GM23338 (cell line): ENCODE measurements at regions not wholly inside any gene's neighbourhood (a gene's known extent, or its start where the extent isn't known, plus 50 kb on each side); places are given as distances from the start of the nearest gene placed in this dataset.

ENCODE experiments used
- ATAC-seq: fragments of 200-7000 bp; cut with Tn5 transposase; 3 replicates; pipeline ENCODE4 v1.9.1; 2020
- DNase-seq: peaks from one replicate; pipeline ENCODE4 v3.0.0-alpha.2; 2015; ENCODE audit warnings: low spot score
- H2AFZ ChIP-seq: fragments of 200-600 bp; sonication (generic); 2 replicates; pipeline ENCODE4 v1.8.0; 2016; ENCODE audit warnings: antibody characterized with exemption, mild to moderate bottlenecking, moderate library complexity
- H3F3A ChIP-seq: fragments of 200-600 bp; sonication (generic); replicated peaks from 2 replicates; pipeline ENCODE4 v1.8.0; 2017; ENCODE audit warnings: antibody characterized with exemption, mixed run types, low read depth
- H3K27ac ChIP-seq: fragments of 200-600 bp; sonication (generic); 2 replicates; pipeline ENCODE4 v1.6.1; 2016; ENCODE audit warnings: low read depth
- H3K27me3 ChIP-seq: fragments of 200-600 bp; sonication (generic); 2 replicates; pipeline ENCODE4 v1.8.0; 2016; ENCODE audit warnings: mild to moderate bottlenecking, mixed run types, moderate library complexity; ENCODE audit not compliant: insufficient read depth
- H3K36me3 ChIP-seq: fragments of 200-600 bp; sonication (generic); 2 replicates; pipeline ENCODE4 v1.8.0; 2016; ENCODE audit warnings: mild to moderate bottlenecking; ENCODE audit not compliant: insufficient read depth
- H3K4me1 ChIP-seq: fragments of 200-600 bp; sonication (generic); 2 replicates; pipeline ENCODE4 v1.8.0; 2016; ENCODE audit warnings: mild to moderate bottlenecking, moderate library complexity; ENCODE audit not compliant: insufficient read depth
- H3K4me2 ChIP-seq: fragments of 200-600 bp; sonication (generic); 2 replicates; pipeline ENCODE4 v1.7.1; 2017; ENCODE audit warnings: mixed run types
- H3K4me3 ChIP-seq: fragments of 200-600 bp; sonication (generic); 2 replicates; pipeline ENCODE4 v1.6.1; 2016; ENCODE audit warnings: mixed run types
- H3K79me2 ChIP-seq: fragments of 200-600 bp; sonication (generic); replicated peaks from 2 replicates; pipeline ENCODE4 v1.8.0; 2017; ENCODE audit warnings: mild to moderate bottlenecking; ENCODE audit not compliant: insufficient read depth
- H3K9me2 ChIP-seq: fragments of 200-600 bp; sonication (generic); 2 replicates; pipeline ENCODE4 v1.8.0; 2017; ENCODE audit not compliant: insufficient read depth
- H4K20me1 ChIP-seq: fragments of 200-600 bp; sonication (generic); replicated peaks from 2 replicates; pipeline ENCODE4 v1.8.0; 2017; ENCODE audit warnings: mild to moderate bottlenecking; ENCODE audit not compliant: insufficient read depth
- H3K27ac Mint-ChIP-seq: 2 replicates; pipeline ENCODE4 v1.8.0; 2020; ENCODE audit warnings: inconsistent platforms, mild to moderate bottlenecking, moderate library complexity, mixed read lengths
- H3K27me3 Mint-ChIP-seq: 3 replicates; pipeline ENCODE4 v1.8.0; 2022; ENCODE audit warnings: low read depth, mild to moderate bottlenecking, moderate library complexity, mixed read lengths, inconsistent platforms; ENCODE audit not compliant: insufficient read depth, poor library complexity
- H3K36me3 Mint-ChIP-seq: 3 replicates; pipeline ENCODE4 v1.8.0; 2021; ENCODE audit warnings: low read depth, mild to moderate bottlenecking, inconsistent platforms, moderate library complexity, mixed read lengths
- H3K4me1 Mint-ChIP-seq: 3 replicates; pipeline ENCODE4 v1.8.0; 2020; ENCODE audit warnings: mild to moderate bottlenecking, inconsistent platforms, mixed read lengths
- H3K4me3 Mint-ChIP-seq: 3 replicates; pipeline ENCODE4 v1.8.0; 2021; ENCODE audit warnings: moderate library complexity, mild to moderate bottlenecking, inconsistent platforms, mixed read lengths
- H3K9me3 Mint-ChIP-seq: 3 replicates; pipeline ENCODE4 v1.8.0; 2020; ENCODE audit warnings: moderate library complexity, mild to moderate bottlenecking, inconsistent platforms, mixed read lengths
- CREB1 ChIP-seq: fragments of 250-450 bp; sonication (Bioruptor Pico); IDR thresholded peaks from 2 replicates; pipeline ENCODE4 v1.5.0; 2020; ENCODE audit warnings: low read depth, mild to moderate bottlenecking, moderate library complexity
- EZH2 ChIP-seq: fragments of 200-600 bp; sonication (generic); IDR thresholded peaks from one replicate; pipeline ENCODE4 v1.8.0; 2017; ENCODE audit warnings: antibody characterized with exemption, mild to moderate bottlenecking, low read depth; ENCODE audit not compliant: unreplicated experiment
- EZH2phosphoT487 ChIP-seq: fragments of 200-600 bp; sonication (generic); IDR thresholded peaks from one replicate; pipeline ENCODE4 v1.8.1; 2018; ENCODE audit warnings: antibody characterized with exemption; ENCODE audit not compliant: unreplicated experiment
- JUNB ChIP-seq: IDR thresholded peaks from one replicate; pipeline ENCODE4 v1.6.1; 2016; ENCODE audit warnings: antibody characterized with exemption; ENCODE audit not compliant: unreplicated experiment
- NANOG ChIP-seq: IDR thresholded peaks from 2 replicates; pipeline ENCODE4 v1.6.1; 2016; ENCODE audit warnings: antibody characterized with exemption, borderline replicate concordance
- POLR2AphosphoS5 ChIP-seq: IDR thresholded peaks from 2 replicates; pipeline ENCODE4 v1.6.1; 2016; ENCODE audit warnings: antibody characterized with exemption, low read depth
- STAT1 ChIP-seq: IDR thresholded peaks from one replicate; pipeline ENCODE4 v1.6.1; 2016; ENCODE audit warnings: antibody characterized with exemption; ENCODE audit not compliant: unreplicated experiment
- ZNF114 ChIP-seq: fragments of 250-450 bp; sonication (Bioruptor Pico); IDR thresholded peaks from 2 replicates; pipeline ENCODE4 v1.5.0; 2020; ENCODE audit warnings: mild to moderate bottlenecking, moderate library complexity
- ZNF331 ChIP-seq: fragments of 250-450 bp; sonication (Bioruptor Pico); IDR thresholded peaks from 2 replicates; pipeline ENCODE4 v1.5.0; 2020; ENCODE audit warnings: low read depth, mild to moderate bottlenecking, moderate library complexity
- TF ChIP-seq, protein P1 (sequence below), 2 experiments: fragments of 200-600 bp in 1 of 2; sonication (generic) in 1 of 2; conservative IDR thresholded peaks; 2 replicates each; pipeline versions ENCODE4 v1.5.1 to v1.6.1; 2016 to 2017; ENCODE audit warnings: antibody characterized with exemption in 2 of 2, low read depth in 2 of 2, mild to moderate bottlenecking in 2 of 2, moderate library complexity in 1 of 2
- TF ChIP-seq, protein P2 (sequence below): fragments of 250-450 bp; sonication (Bioruptor Pico); IDR thresholded peaks from 2 replicates; pipeline ENCODE4 v1.5.0; 2020; ENCODE audit warnings: mild to moderate bottlenecking, moderate library complexity
- TF ChIP-seq, protein P3 (sequence below): IDR thresholded peaks from 2 replicates; pipeline ENCODE4 v1.6.1; 2016; ENCODE audit warnings: antibody characterized with exemption

DNA sequence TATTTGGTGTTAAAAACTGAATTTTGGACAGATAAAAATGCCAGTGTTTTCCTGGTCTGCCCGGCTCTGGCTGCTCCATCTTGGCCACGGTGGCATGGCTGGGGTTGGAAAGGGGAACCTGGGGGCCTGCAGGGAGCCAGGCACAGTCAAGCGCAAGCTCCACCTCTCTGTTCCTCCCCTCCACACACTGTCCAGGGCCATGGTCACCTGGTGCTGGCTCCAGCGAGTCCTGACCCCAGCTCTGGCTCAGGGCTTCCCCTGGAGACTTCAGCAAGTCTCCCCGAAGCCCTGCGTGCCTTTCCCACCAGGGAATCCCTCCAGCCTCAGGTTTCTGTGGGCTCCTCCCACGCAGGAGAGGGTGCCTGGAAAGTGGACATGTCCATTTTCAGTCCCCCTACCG, 298.5 kb downstream of the QKI start:
- H3K9me2 ChIP-seq = no peaks in the 10 kb centered on the region
- H3K27ac ChIP-seq = no peak overlapping the region
- no peak overlapping the region for H3K4me2 ChIP-seq
- no peak overlapping the region for H3K4me3 ChIP-seq
- TF ChIP-seq, protein P1, sequence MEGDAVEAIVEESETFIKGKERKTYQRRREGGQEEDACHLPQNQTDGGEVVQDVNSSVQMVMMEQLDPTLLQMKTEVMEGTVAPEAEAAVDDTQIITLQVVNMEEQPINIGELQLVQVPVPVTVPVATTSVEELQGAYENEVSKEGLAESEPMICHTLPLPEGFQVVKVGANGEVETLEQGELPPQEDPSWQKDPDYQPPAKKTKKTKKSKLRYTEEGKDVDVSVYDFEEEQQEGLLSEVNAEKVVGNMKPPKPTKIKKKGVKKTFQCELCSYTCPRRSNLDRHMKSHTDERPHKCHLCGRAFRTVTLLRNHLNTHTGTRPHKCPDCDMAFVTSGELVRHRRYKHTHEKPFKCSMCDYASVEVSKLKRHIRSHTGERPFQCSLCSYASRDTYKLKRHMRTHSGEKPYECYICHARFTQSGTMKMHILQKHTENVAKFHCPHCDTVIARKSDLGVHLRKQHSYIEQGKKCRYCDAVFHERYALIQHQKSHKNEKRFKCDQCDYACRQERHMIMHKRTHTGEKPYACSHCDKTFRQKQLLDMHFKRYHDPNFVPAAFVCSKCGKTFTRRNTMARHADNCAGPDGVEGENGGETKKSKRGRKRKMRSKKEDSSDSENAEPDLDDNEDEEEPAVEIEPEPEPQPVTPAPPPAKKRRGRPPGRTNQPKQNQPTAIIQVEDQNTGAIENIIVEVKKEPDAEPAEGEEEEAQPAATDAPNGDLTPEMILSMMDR (conservative IDR thresholded peaks at IDR 0.05; ENCODE audit: low read depth in 2 of 2) = no peak
- TF ChIP-seq, protein P2, sequence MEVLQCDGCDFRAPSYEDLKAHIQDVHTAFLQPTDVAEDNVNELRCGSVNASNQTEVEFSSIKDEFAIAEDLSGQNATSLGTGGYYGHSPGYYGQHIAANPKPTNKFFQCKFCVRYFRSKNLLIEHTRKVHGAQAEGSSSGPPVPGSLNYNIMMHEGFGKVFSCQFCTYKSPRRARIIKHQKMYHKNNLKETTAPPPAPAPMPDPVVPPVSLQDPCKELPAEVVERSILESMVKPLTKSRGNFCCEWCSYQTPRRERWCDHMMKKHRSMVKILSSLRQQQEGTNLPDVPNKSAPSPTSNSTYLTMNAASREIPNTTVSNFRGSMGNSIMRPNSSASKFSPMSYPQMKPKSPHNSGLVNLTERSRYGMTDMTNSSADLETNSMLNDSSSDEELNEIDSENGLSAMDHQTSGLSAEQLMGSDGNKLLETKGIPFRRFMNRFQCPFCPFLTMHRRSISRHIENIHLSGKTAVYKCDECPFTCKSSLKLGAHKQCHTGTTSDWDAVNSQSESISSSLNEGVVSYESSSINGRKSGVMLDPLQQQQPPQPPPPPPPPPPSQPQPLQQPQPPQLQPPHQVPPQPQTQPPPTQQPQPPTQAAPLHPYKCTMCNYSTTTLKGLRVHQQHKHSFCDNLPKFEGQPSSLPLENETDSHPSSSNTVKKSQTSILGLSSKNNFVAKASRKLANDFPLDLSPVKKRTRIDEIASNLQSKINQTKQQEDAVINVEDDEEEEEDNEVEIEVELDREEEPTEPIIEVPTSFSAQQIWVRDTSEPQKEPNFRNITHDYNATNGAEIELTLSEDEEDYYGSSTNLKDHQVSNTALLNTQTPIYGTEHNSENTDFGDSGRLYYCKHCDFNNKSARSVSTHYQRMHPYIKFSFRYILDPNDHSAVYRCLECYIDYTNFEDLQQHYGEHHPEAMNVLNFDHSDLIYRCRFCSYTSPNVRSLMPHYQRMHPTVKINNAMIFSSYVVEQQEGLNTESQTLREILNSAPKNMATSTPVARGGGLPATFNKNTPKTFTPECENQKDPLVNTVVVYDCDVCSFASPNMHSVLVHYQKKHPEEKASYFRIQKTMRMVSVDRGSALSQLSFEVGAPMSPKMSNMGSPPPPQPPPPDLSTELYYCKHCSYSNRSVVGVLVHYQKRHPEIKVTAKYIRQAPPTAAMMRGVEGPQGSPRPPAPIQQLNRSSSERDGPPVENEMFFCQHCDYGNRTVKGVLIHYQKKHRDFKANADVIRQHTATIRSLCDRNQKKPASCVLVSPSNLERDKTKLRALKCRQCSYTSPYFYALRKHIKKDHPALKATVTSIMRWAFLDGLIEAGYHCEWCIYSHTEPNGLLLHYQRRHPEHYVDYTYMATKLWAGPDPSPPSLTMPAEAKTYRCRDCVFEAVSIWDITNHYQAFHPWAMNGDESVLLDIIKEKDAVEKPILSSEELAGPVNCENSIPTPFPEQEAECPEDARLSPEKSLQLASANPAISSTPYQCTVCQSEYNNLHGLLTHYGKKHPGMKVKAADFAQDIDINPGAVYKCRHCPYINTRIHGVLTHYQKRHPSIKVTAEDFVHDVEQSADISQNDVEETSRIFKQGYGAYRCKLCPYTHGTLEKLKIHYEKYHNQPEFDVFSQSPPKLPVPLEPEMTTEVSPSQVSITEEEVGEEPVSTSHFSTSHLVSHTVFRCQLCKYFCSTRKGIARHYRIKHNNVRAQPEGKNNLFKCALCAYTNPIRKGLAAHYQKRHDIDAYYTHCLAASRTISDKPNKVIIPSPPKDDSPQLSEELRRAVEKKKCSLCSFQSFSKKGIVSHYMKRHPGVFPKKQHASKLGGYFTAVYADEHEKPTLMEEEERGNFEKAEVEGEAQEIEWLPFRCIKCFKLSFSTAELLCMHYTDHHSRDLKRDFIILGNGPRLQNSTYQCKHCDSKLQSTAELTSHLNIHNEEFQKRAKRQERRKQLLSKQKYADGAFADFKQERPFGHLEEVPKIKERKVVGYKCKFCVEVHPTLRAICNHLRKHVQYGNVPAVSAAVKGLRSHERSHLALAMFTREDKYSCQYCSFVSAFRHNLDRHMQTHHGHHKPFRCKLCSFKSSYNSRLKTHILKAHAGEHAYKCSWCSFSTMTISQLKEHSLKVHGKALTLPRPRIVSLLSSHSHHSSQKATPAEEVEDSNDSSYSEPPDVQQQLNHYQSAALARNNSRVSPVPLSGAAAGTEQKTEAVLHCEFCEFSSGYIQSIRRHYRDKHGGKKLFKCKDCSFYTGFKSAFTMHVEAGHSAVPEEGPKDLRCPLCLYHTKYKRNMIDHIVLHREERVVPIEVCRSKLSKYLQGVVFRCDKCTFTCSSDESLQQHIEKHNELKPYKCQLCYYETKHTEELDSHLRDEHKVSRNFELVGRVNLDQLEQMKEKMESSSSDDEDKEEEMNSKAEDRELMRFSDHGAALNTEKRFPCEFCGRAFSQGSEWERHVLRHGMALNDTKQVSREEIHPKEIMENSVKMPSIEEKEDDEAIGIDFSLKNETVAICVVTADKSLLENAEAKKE (CRISPR knock-in tag) = no peak
- TF ChIP-seq STAT1 (no peak), NANOG (no peak), POLR2AphosphoS5 (no peak), ZNF331 (no peak), EZH2 (no peak), CREB1 (CRISPR knock-in tag) (no peak), EZH2phosphoT487 (no peak), ZNF114 (CRISPR knock-in tag) (no peak), JUNB (no peak)
- TF ChIP-seq, protein P3, sequence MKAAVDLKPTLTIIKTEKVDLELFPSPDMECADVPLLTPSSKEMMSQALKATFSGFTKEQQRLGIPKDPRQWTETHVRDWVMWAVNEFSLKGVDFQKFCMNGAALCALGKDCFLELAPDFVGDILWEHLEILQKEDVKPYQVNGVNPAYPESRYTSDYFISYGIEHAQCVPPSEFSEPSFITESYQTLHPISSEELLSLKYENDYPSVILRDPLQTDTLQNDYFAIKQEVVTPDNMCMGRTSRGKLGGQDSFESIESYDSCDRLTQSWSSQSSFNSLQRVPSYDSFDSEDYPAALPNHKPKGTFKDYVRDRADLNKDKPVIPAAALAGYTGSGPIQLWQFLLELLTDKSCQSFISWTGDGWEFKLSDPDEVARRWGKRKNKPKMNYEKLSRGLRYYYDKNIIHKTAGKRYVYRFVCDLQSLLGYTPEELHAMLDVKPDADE = no peak
- H2AFZ ChIP-seq = no peak overlapping the region
- Mint-ChIP-seq H3K27ac (no peak overlapping the region), H3K4me1 (no peaks in the 10 kb centered on the region), H3K4me3 (no peak overlapping the region), H3K36me3 (no peaks in the 10 kb centered on the region), H3K9me3 (peaks cover 2% of the 10 kb centered on the region; the same call in 1 of the 3 replicates), H3K27me3 (peaks cover 7% of the 10 kb centered on the region)
- no peaks in the 10 kb centered on the region for H3K79me2 ChIP-seq
- H3K27me3 ChIP-seq = no peaks in the 10 kb centered on the region
- no peaks in the 10 kb centered on the region for H4K20me1 ChIP-seq
- H3F3A ChIP-seq = no peaks in the 10 kb centered on the region
- DNase-seq (no peak), ATAC-seq (no peak)
- H3K4me1 ChIP-seq = no peaks in the 10 kb centered on the region
- H3K36me3 ChIP-seq = no peaks in the 10 kb centered on the region
